Transverse colon (tissue), 4 donors: ENCODE measurements at regions not wholly inside any gene's neighbourhood (a gene's known extent, or its start where the extent isn't known, plus 50 kb on each side); places are given as distances from the start of the nearest gene placed in this dataset.

Experiments
- POLR2AphosphoS5 ChIP-seq, 3 donors: sonication (generic); formaldehyde crosslinking; IDR thresholded peaks; one replicate each; pipeline ENCODE4 v1.6.1; 2016; ENCODE audit warnings: antibody characterized with exemption in 3 of 3
- TF ChIP-seq, protein P1 (sequence below), 5 experiments: fragments of 200-600 bp in 3 of 5; fragments of 450-650 bp in 2 of 5; sonication (generic) in 3 of 5; IDR thresholded peaks; 1 replicate in 2 of 5; 2 replicates in 3 of 5; pipeline ENCODE4 v1.5.1; 2016 to 2017; ENCODE audit warnings: antibody characterized with exemption in 5 of 5, inconsistent platforms in 3 of 5, mild to moderate bottlenecking in 2 of 5, moderate library complexity in 1 of 5

DNA sequence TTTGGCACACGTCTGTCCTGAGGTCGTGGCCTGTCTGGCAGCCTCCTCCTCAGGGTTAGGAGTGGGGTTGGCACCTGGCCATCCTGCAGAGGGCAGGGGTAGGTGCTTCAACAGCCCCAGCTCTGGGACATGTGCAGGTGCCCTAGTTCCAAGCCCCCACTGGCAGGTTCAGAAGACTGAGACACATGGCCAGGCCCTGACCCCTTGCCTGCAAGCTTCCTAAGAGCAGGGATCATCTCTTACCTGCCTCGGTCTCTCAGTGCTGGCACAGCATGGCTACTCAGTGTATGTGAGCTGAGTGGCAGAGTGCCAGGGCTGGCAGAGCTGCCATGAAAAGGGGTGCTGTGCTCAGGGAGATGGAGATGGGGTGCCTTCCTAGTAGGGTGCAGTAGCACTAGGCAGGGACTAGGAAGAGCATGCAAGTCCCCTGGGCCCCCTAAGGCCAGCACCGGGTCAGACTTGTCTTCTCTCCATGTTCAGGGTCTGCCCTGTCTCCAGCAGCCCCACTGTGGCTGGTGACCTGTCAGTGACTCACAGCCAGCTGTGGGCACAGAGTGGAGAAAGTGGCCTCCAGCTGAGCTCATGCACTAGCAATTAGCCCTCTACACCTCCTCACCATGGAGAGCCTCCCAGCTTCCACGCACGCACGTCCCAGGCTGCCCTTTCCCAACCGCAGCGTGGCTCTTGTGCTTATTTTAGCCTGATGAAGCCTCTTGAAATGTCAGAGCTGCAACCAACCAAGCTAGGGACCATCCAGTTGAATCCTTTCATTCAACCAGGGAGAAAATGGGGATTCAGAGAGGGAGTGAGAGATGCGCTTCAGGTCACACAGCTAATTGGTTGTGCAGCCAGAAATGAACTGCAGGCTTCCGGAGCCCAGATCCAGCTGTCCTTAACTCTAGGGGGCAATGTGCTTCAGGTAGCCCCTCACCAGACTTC lies 116.6 kb downstream of the MRPL14 start:
- TF ChIP-seq, protein P1, sequence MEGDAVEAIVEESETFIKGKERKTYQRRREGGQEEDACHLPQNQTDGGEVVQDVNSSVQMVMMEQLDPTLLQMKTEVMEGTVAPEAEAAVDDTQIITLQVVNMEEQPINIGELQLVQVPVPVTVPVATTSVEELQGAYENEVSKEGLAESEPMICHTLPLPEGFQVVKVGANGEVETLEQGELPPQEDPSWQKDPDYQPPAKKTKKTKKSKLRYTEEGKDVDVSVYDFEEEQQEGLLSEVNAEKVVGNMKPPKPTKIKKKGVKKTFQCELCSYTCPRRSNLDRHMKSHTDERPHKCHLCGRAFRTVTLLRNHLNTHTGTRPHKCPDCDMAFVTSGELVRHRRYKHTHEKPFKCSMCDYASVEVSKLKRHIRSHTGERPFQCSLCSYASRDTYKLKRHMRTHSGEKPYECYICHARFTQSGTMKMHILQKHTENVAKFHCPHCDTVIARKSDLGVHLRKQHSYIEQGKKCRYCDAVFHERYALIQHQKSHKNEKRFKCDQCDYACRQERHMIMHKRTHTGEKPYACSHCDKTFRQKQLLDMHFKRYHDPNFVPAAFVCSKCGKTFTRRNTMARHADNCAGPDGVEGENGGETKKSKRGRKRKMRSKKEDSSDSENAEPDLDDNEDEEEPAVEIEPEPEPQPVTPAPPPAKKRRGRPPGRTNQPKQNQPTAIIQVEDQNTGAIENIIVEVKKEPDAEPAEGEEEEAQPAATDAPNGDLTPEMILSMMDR (IDR thresholded peaks at IDR 0.05) = no peak
- no peak for TF ChIP-seq POLR2AphosphoS5 (IDR thresholded peaks at IDR 0.05)
